ENCODE measurements at regions not wholly inside any gene's neighbourhood (a gene's known extent, or its start where the extent isn't known, plus 50 kb on each side); places are given as distances from the start of the nearest gene placed in this dataset.

- H3K27me3 ChIP-seq: no peaks in the 10 kb centered on the region
- TF ChIP-seq POLR2A (IDR thresholded peaks at IDR 0.05): no peak
- TF ChIP-seq, protein P1, sequence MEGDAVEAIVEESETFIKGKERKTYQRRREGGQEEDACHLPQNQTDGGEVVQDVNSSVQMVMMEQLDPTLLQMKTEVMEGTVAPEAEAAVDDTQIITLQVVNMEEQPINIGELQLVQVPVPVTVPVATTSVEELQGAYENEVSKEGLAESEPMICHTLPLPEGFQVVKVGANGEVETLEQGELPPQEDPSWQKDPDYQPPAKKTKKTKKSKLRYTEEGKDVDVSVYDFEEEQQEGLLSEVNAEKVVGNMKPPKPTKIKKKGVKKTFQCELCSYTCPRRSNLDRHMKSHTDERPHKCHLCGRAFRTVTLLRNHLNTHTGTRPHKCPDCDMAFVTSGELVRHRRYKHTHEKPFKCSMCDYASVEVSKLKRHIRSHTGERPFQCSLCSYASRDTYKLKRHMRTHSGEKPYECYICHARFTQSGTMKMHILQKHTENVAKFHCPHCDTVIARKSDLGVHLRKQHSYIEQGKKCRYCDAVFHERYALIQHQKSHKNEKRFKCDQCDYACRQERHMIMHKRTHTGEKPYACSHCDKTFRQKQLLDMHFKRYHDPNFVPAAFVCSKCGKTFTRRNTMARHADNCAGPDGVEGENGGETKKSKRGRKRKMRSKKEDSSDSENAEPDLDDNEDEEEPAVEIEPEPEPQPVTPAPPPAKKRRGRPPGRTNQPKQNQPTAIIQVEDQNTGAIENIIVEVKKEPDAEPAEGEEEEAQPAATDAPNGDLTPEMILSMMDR (IDR thresholded peaks at IDR 0.05): no peak
- no peak overlapping the region for H3K27ac ChIP-seq
- H3K36me3 ChIP-seq: no peaks in the 10 kb centered on the region
- intact Hi-C loops (cut with DNase I): no loop called here
- H3K4me3 ChIP-seq: no peak overlapping the region
- H3K4me1 ChIP-seq: no peaks in the 10 kb centered on the region
- H3K9me3 ChIP-seq: no peaks in the 10 kb centered on the region
- ATAC-seq (no peak), DNase-seq (no peak)
- 69% methylated on average over 1 of the region's 1 CpG for WGBS (ENCODE audit: insufficient coverage, low coverage, low lambda C conversion rate, missing lambda C conversion rate)
These were observed 562.1 kb downstream of the IGSF11 start for GRCh38 chr3:118472586-118472985.

DNA sequence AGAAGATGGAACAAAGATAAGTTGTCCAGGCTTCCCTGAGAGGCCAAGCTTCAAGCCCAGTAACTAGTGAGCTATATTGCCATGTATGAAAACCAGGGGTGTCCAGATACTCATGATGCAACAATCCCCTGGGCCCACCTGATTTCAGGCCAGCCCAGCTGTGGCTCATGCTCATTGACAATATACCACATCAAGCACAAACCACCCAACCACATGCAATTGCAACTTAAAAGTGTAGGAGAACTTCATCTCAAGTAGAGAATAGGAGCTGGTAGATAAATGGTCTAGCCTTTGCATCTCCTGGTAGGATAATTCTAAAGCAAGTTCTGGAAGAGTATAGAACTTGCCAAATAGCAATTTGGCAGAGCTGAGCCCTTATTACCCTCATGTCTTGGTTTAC is 561.3 kb downstream of the IGSF11 start:
- Histone ChIP-seq H3K4me3 (no peak overlapping the region), H3K9me3 (no peaks in the 10 kb centered on the region), H3K4me1 (no peaks in the 10 kb centered on the region), H3K36me3 (no peaks in the 10 kb centered on the region), H3K27me3 (no peaks in the 10 kb centered on the region), H3K27ac (no peak overlapping the region)
- ATAC-seq (no peak), DNase-seq (no peak)
- TF ChIP-seq POLR2A (IDR thresholded peaks at IDR 0.05): no peak
- intact Hi-C loops (cut with DNase I): no loop called here

GRCh38 chr3:118476885-118477618 is 557.6 kb downstream of the IGSF11 start:
- TF ChIP-seq POLR2A (IDR thresholded peaks at IDR 0.05): no peak
- TF ChIP-seq, protein P1 (IDR thresholded peaks at IDR 0.05): no peak
- H3K36me3 ChIP-seq: no peaks in the 10 kb centered on the region
- no peak for DNase-seq
- ATAC-seq: no peak
- no peak overlapping the region for H3K27ac ChIP-seq
- no peak overlapping the region for H3K4me3 ChIP-seq
- intact Hi-C loops (cut with DNase I): no loop called here
- no peaks in the 10 kb centered on the region for H3K27me3 ChIP-seq
- 85% methylated on average over 2 of the region's 2 CpGs for WGBS (ENCODE audit: insufficient coverage, low coverage, low lambda C conversion rate, missing lambda C conversion rate)
- no peaks in the 10 kb centered on the region for H3K4me1 ChIP-seq
- H3K9me3 ChIP-seq: no peaks in the 10 kb centered on the region

DNA sequence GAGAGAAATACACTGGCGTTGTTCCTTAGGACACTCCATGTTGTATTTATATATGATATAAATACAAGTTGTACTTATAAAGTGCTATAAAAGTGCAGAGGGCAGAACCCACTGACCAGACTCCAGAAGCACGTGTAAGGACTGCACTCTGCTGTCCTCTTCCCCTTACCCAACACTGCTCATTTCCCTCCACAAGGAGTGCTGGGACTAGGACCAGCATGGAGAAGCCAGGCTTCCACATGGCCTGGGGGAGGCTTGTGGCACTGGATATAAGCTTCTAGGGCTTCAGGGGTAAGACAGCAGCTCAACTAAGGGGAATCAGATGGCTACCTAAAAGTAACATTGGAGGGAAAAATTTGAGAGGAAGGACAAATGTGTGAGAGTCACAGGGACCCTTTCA is 556.9 kb downstream of the IGSF11 start:
- Histone ChIP-seq H3K27ac (no peak overlapping the region), H3K36me3 (no peaks in the 10 kb centered on the region), H3K27me3 (peaks cover 0 to 2% of the 10 kb centered on the region in 2 donors), H3K4me1 (no peaks in the 10 kb centered on the region), H3K4me3 (no peak overlapping the region), H3K9me3 (no peaks in the 10 kb centered on the region)
- no peak for DNase-seq
- no peak for ATAC-seq
- WGBS (ENCODE audit: insufficient coverage, low coverage, low lambda C conversion rate, missing lambda C conversion rate): 48% methylated on average over 2 of the region's 2 CpGs
- TF ChIP-seq, protein P1 (IDR thresholded peaks at IDR 0.05): no peak
- TF ChIP-seq POLR2A (IDR thresholded peaks at IDR 0.05): no peak
- intact Hi-C loops (cut with DNase I): no loop called here

GRCh38 chr3:118478706-118479276 is 555.9 kb downstream of the IGSF11 start:
- 63% methylated on average over 8 of the region's 8 CpGs for WGBS (ENCODE audit: insufficient coverage, low coverage, low lambda C conversion rate, missing lambda C conversion rate)

More at GRCh38 chr3:118478706-118479276, 555.9 kb downstream of the IGSF11 start:
- no peaks in the 10 kb centered on the region for H3K36me3 ChIP-seq
- DNase-seq (no peak), ATAC-seq (no peak)
- H3K4me3 ChIP-seq: no peak overlapping the region
- no peak for TF ChIP-seq POLR2A (IDR thresholded peaks at IDR 0.05)
- TF ChIP-seq, protein P1 (IDR thresholded peaks at IDR 0.05): no peak
- intact Hi-C loops (cut with DNase I): no loop called here
- peaks cover 0 to 3% of the 10 kb centered on the region in 2 donors for H3K27me3 ChIP-seq
- H3K9me3 ChIP-seq: no peaks in the 10 kb centered on the region
- no peaks in the 10 kb centered on the region for H3K4me1 ChIP-seq
- H3K27ac ChIP-seq: no peak overlapping the region

Data from right lobe of liver (tissue), 6 donors.